ENCODE measurements at regions not wholly inside any gene's neighbourhood (a gene's known extent, or its start where the extent isn't known, plus 50 kb on each side); places are given as distances from the start of the nearest gene placed in this dataset.

DNA sequence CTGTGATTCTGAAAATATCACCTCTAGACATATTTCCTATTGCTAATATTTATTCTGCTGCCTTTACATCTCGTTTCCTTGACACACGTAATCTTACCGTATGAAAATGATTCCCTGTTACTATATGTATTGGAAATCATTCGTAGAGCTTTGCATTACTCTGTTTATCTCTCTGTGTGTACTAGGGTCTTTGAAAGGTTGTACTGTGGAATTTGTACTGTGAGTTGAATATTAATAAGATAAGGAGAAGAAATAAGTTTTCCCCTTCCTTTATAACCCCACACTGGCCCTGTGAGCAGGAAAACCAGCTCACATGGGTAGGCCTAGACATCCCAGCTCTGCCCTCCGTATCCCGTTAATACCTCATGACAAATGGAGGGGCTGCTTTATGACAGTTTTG, 354.9 kb downstream of the KLF5 start:
- Histone ChIP-seq H3K4me3 (no peak overlapping the region), H3K27me3 (no peaks in the 10 kb centered on the region), H3K27ac (replicated peaks in 1 of 4) (no peak overlapping the region), H3K36me3 (no peaks in the 10 kb centered on the region), H3K4me1 (no peaks in the 10 kb centered on the region), H3K9me3 (no peaks in the 10 kb centered on the region)
- TF ChIP-seq, protein P1, sequence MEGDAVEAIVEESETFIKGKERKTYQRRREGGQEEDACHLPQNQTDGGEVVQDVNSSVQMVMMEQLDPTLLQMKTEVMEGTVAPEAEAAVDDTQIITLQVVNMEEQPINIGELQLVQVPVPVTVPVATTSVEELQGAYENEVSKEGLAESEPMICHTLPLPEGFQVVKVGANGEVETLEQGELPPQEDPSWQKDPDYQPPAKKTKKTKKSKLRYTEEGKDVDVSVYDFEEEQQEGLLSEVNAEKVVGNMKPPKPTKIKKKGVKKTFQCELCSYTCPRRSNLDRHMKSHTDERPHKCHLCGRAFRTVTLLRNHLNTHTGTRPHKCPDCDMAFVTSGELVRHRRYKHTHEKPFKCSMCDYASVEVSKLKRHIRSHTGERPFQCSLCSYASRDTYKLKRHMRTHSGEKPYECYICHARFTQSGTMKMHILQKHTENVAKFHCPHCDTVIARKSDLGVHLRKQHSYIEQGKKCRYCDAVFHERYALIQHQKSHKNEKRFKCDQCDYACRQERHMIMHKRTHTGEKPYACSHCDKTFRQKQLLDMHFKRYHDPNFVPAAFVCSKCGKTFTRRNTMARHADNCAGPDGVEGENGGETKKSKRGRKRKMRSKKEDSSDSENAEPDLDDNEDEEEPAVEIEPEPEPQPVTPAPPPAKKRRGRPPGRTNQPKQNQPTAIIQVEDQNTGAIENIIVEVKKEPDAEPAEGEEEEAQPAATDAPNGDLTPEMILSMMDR (IDR thresholded peaks at IDR 0.05) = no peak
- TF ChIP-seq POLR2A (IDR thresholded peaks at IDR 0.05; ENCODE audit: low read depth) = no peak
- TF ChIP-seq EP300 (IDR thresholded peaks at IDR 0.05) = no peak
- TF ChIP-seq POLR2AphosphoS5 (IDR thresholded peaks at IDR 0.05) = no peak
- 84% methylated on average over 6 of the region's 6 CpGs for WGBS
- intact Hi-C loops (cut with DNase I) = no loop called here
- DNase-seq (ENCODE audit: extremely low spot score) = no peak

DNA sequence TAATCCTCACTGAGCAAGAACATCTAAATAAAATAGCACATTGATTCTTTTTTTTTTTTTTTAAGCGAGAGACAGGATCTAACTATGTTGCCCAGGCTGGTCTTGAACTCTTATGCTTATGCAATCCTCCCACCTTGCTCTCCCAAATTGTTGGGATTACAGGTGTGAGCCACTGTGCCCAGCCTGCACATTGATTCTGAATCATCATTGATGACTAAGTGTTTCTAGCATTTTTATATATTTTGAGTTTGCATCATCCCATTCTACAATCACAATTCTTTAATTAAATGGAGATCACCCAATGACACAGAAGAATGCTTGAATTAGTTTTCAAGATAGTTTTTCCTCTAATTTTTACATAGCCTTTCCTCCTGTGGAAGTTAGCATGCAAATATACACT, 354.1 kb downstream of the KLF5 start:
- no peaks in the 10 kb centered on the region for H3K27me3 ChIP-seq
- intact Hi-C loops (cut with DNase I) = no loop called here
- no peak for TF ChIP-seq POLR2AphosphoS5 (IDR thresholded peaks at IDR 0.05)
- TF ChIP-seq, protein P1 (IDR thresholded peaks at IDR 0.05) = no peak
- TF ChIP-seq EP300 (IDR thresholded peaks at IDR 0.05) = no peak
- no peak for TF ChIP-seq POLR2A (IDR thresholded peaks at IDR 0.05; ENCODE audit: low read depth)
- H3K4me1 ChIP-seq = no peaks in the 10 kb centered on the region
- no peaks in the 10 kb centered on the region for H3K36me3 ChIP-seq
- no peak for DNase-seq (ENCODE audit: extremely low spot score)
- H3K4me3 ChIP-seq = no peak overlapping the region
- H3K27ac ChIP-seq (replicated peaks in 1 of 4) = no peak overlapping the region
- H3K9me3 ChIP-seq = no peaks in the 10 kb centered on the region
- WGBS = 94% methylated on average over 1 of the region's 1 CpG

DNA sequence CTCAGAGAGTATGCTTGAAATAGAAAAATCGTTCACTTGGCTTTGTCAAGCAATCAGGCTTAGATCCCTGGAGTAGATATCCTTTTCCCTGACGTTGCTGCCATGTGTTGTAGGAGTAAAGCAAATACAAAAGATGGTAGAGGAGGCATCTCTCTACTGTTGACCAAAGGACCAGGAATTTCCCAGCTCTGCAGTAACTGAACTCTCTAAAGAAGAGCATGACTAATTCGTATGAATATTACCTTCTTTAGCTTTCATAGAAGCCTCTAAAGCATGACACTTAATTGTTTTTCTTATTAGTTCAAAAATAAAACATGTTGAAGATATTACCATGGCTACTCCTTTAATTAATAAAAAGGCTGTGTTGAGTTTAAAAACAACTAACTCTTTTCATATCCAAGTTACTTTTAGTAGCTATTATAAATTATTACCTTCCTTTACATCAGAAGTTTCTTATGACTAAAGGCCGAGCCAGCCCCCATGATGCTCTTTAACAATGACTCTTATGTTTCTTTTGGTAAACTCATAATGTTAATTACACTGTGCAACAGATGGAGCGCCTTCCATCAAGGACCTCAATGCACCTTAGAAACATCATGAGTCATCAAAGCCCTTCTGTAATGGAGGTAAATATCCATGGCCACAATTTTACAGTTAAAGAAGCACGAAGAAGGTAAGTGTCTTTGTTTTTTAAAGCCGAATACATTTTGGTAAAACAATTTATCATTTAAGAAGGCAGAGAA, 352.4 kb downstream of the KLF5 start:
- Histone ChIP-seq H3K27ac (replicated peaks in 1 of 4) (no peak overlapping the region), H3K4me1 (no peaks in the 10 kb centered on the region), H3K36me3 (no peaks in the 10 kb centered on the region), H3K9me3 (no peaks in the 10 kb centered on the region), H3K27me3 (no peaks in the 10 kb centered on the region), H3K4me3 (no peak overlapping the region)
- intact Hi-C loops (cut with DNase I) = no loop called here
- no peak for TF ChIP-seq POLR2AphosphoS5 (IDR thresholded peaks at IDR 0.05)
- TF ChIP-seq EP300 (IDR thresholded peaks at IDR 0.05) = no peak
- TF ChIP-seq, protein P1 (IDR thresholded peaks at IDR 0.05) = no peak
- DNase-seq (ENCODE audit: extremely low spot score) = no peak
- 86% methylated on average over 7 of the region's 7 CpGs for WGBS

DNA sequence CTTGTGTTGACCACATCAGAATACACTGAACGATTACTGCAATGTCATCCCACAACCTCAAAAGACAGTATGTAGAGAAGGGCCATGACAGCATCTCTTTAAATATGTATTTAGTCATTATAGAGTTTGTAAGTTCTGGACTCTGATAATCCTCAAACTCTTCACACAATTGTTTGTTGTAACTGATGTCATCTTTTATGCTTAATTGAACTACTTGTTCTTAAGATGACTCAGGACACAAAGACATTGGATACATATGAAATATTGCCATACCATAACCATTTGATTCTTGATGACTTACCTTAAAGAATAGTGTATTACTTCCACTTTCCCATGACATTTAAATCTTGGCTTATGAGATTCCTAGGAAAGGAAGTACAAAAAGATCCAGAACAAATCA, 347.6 kb downstream of the KLF5 start:
- no peak overlapping the region for H3K27ac ChIP-seq (replicated peaks in 1 of 4)
- DNase-seq (ENCODE audit: extremely low spot score) = no peak
- no peaks in the 10 kb centered on the region for H3K9me3 ChIP-seq
- TF ChIP-seq POLR2AphosphoS5 (IDR thresholded peaks at IDR 0.05) (no peak), POLR2A (IDR thresholded peaks at IDR 0.05; ENCODE audit: low read depth) (no peak), EP300 (IDR thresholded peaks at IDR 0.05) (no peak)
- TF ChIP-seq, protein P1 (IDR thresholded peaks at IDR 0.05) = no peak
- no peaks in the 10 kb centered on the region for H3K4me1 ChIP-seq
- H3K27me3 ChIP-seq = no peaks in the 10 kb centered on the region
- 76% methylated on average over 1 of the region's 1 CpG for WGBS
- H3K36me3 ChIP-seq = no peaks in the 10 kb centered on the region
- intact Hi-C loops (cut with DNase I) = no loop called here
- no peak overlapping the region for H3K4me3 ChIP-seq

DNA sequence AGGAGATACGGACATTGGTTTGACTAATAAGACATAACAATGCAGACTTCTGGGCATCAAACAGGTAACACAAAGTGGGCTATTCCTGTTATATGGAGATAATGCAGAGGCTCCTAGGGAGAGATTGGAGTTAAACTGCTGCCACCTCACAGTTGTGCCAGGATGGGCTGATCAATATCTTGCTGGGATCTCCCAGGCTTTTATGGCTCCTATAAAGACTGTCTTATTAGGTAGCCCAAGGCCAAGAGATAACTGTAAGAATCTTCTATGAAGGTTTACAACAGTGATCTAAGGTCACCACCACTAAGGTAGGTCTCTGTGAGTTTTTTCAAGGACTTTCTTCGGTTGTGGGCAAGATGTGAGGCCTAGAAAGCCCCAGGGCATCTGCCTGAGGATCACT, 345.8 kb downstream of the KLF5 start:
- Histone ChIP-seq H3K27me3 (no peaks in the 10 kb centered on the region), H3K4me3 (no peak overlapping the region), H3K9me3 (no peaks in the 10 kb centered on the region), H3K27ac (replicated peaks in 1 of 4) (no peak overlapping the region), H3K36me3 (no peaks in the 10 kb centered on the region), H3K4me1 (no peaks in the 10 kb centered on the region)
- intact Hi-C loops (cut with DNase I) = no loop called here
- 84% methylated on average over 2 of the region's 2 CpGs for WGBS
- TF ChIP-seq EP300 (IDR thresholded peaks at IDR 0.05) (no peak), POLR2AphosphoS5 (IDR thresholded peaks at IDR 0.05) (no peak), POLR2A (IDR thresholded peaks at IDR 0.05; ENCODE audit: low read depth) (no peak)
- TF ChIP-seq, protein P1 (IDR thresholded peaks at IDR 0.05) = no peak
- DNase-seq (ENCODE audit: extremely low spot score) = no peak

All from esophagus muscularis mucosa (tissue), 4 donors.